ENCODE measurements at regions not wholly inside any gene's neighbourhood (a gene's known extent, or its start where the extent isn't known, plus 50 kb on each side); places are given as distances from the start of the nearest gene placed in this dataset.

- intact Hi-C loops (cut with DNase I) = loop anchor here (1.0 to 10.0 kb wide), 12 partner anchors 324 to 692 kb away; no protein-coding TSS in a partner anchor
- Histone ChIP-seq H3K27ac (no peak overlapping the region), H3K27me3 (peaks cover 0 to 20% (median 0%) of the 10 kb centered on the region in 9 donors), H3K9me3 (peaks cover 0 to 4% (median 0%) of the 10 kb centered on the region in 12 donors), H3K4me1 (peaks cover 0 to 3% (median 0%) of the 10 kb centered on the region in 12 donors), H3K4me3 (no peak overlapping the region), H3K36me3 (no peaks in the 10 kb centered on the region)
- peak in 4 of 5 donors; percentile 52 to 59 (median 54) for DNase-seq
- peak; percentile 90 to 99 (median 94) for TF ChIP-seq CTCF (IDR thresholded peaks at IDR 0.05)
- TF ChIP-seq POLR2A (IDR thresholded peaks at IDR 0.05) = no peak
- ATAC-seq = peak; percentile 75 to 83 (median 79)
- 22 to 24% (median 23%) methylated on average over 18 of the region's 18 CpGs for WGBS, 4 donors
Measured at GRCh38 chr2:234550511-234551107, 53.7 kb upstream of the ARL4C start.

GRCh38 chr2:234550056-234550455 lies 53.2 kb upstream of the ARL4C start:
- Histone ChIP-seq H3K27ac (no peak overlapping the region), H3K36me3 (no peaks in the 10 kb centered on the region), H3K27me3 (peaks cover 0 to 20% (median 0%) of the 10 kb centered on the region in 9 donors), H3K9me3 (peaks cover 0 to 1% (median 0%) of the 10 kb centered on the region in 12 donors), H3K4me3 (no peak overlapping the region), H3K4me1 (peaks cover 0 to 3% (median 0%) of the 10 kb centered on the region in 12 donors)
- no peak for TF ChIP-seq CTCF (IDR thresholded peaks at IDR 0.05)
- no peak for TF ChIP-seq POLR2A (IDR thresholded peaks at IDR 0.05)
- DNase-seq = no peak
- intact Hi-C loops (cut with DNase I) = loop anchor here (1.0 to 10.0 kb wide), 12 partner anchors 325 to 692 kb away; no protein-coding TSS in a partner anchor
- WGBS, 4 donors = 77 to 85% (median 82%) methylated on average over 7 of the region's 7 CpGs
- ATAC-seq = no peak

- Histone ChIP-seq H3K27me3 (peaks cover 0 to 20% (median 0%) of the 10 kb centered on the region in 9 donors), H3K4me1 (peaks cover 0 to 6% (median 0%) of the 10 kb centered on the region in 12 donors), H3K27ac (peak overlapping the region in 1 of 12 donors; percentile 48), H3K4me3 (no peak overlapping the region), H3K36me3 (no peaks in the 10 kb centered on the region), H3K9me3 (no peaks in the 10 kb centered on the region)
- intact Hi-C loops (cut with DNase I) = loop anchor here in 8 of 10 donors (2.0 to 10.0 kb wide), 6 partner anchors 412 to 1196 kb away; no protein-coding TSS in a partner anchor
- ATAC-seq (peak in 3 of 4 donors; percentile 37 to 86 (median 69)), DNase-seq (peak in 4 of 5 donors; percentile 28 to 62 (median 38))
- 56 to 64% (median 62%) methylated on average over 14 to 15 of the region's 15 CpGs for WGBS, 4 donors
- no peak for TF ChIP-seq CTCF (IDR thresholded peaks at IDR 0.05)
- no peak for TF ChIP-seq POLR2A (IDR thresholded peaks at IDR 0.05)
Measured at GRCh38 chr2:234548695-234549420, 52.0 kb upstream of the ARL4C start.

DNA sequence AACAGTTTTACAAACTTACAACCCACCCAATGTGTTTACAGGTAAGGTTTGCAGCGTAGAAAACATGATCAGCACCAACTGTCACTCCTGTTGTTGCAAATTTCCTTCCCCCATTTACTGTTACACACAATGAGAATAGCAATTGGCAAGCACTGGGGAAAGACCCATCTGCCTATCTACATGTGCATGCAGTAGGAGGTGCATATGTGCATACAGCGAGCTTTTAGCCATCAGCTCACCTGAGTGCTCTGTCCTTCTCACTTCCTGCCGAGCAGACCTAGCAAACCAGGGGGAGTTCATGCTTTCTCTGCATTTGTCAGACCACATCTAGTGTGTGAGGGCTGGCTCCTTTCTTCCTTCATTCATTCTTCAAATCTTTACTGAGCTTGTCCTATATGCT lies 49.9 kb upstream of the ARL4C start:
- Histone ChIP-seq H3K4me3 (no peak overlapping the region), H3K36me3 (no peaks in the 10 kb centered on the region), H3K27ac (no peak overlapping the region), H3K4me1 (peaks cover 0 to 6% (median 0%) of the 10 kb centered on the region in 12 donors), H3K27me3 (peaks cover 0 to 20% (median 0%) of the 10 kb centered on the region in 9 donors), H3K9me3 (no peaks in the 10 kb centered on the region)
- intact Hi-C loops (cut with DNase I) = loop anchor here in 8 of 10 donors (5.0 to 10.0 kb wide), 5 partner anchors 409 to 1198 kb away; no protein-coding TSS in a partner anchor
- no peak for DNase-seq
- TF ChIP-seq POLR2A (IDR thresholded peaks at IDR 0.05) (no peak), CTCF (IDR thresholded peaks at IDR 0.05) (no peak)
- WGBS, 4 donors = 90 to 98% (median 93%) methylated on average over 3 of the region's 3 CpGs
- ATAC-seq = no peak

Measured in heart left ventricle (tissue), 16 donors.